ENCODE measurements at regions not wholly inside any gene's neighbourhood (a gene's known extent, or its start where the extent isn't known, plus 50 kb on each side); places are given as distances from the start of the nearest gene placed in this dataset.
"Not testable (repeated sequence)": the region's sequence is repeated elsewhere in the genome, so short reads cannot be mapped to it uniquely, and the experiment has no call there.

DNA sequence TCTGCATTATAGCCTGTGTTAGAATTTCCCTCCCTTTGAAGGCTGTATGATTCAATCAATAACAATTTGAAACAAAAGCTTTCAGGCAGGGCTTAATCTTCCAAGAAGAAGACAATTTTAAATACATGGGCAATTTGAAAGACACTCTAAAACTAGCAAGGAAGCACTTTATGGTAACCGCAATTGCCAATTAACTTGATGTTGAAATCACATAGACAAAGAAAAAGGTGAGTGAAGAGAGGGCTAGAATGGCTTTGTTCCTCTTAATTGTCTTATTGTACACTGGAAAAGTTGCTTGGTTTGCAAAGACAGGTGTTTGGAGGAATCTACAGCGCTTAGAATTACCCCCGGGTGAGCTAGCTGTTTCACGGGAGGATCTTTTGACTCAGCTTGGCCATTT, 74.4 kb upstream of the PRKX start:
- Mint-ChIP-seq H3K27me3 (ENCODE audit: insufficient read depth) (peaks cover 5% of the 10 kb centered on the region), H3K4me3 (no peak overlapping the region), H3K4me1 (ENCODE audit: low read depth) (no peaks in the 10 kb centered on the region), H3K27ac (no peak overlapping the region), H3K36me3 (ENCODE audit: low read depth) (no peaks in the 10 kb centered on the region), H3K9me3 (no peaks in the 10 kb centered on the region)
- DNase-seq, result no peak
- TF ChIP-seq, protein P1, sequence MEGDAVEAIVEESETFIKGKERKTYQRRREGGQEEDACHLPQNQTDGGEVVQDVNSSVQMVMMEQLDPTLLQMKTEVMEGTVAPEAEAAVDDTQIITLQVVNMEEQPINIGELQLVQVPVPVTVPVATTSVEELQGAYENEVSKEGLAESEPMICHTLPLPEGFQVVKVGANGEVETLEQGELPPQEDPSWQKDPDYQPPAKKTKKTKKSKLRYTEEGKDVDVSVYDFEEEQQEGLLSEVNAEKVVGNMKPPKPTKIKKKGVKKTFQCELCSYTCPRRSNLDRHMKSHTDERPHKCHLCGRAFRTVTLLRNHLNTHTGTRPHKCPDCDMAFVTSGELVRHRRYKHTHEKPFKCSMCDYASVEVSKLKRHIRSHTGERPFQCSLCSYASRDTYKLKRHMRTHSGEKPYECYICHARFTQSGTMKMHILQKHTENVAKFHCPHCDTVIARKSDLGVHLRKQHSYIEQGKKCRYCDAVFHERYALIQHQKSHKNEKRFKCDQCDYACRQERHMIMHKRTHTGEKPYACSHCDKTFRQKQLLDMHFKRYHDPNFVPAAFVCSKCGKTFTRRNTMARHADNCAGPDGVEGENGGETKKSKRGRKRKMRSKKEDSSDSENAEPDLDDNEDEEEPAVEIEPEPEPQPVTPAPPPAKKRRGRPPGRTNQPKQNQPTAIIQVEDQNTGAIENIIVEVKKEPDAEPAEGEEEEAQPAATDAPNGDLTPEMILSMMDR (IDR thresholded peaks at IDR 0.05), result no peak

DNA sequence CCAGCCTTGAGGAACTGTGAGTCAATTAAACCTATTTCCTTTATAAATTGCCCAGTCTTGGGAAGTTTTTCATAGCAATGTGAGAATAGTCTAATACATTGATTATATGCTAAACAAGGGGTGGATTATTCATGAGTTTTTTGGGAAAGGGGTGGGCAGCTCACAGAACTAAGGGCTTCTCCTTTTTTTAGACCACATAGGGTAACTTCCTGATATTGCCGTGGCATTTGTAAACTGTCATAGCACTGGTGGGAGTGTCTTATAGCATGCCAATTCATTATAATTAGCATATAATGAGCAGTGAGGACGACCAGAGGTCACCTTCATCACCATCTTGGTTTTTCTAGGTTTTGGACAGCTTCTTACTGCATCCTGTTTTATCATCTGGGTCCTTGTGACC, 72.4 kb upstream of the PRKX start:
- not testable (repeated sequence) for H3K27me3 Mint-ChIP-seq (ENCODE audit: insufficient read depth); DNase-seq; H3K4me3 Mint-ChIP-seq; H3K9me3 Mint-ChIP-seq; H3K27ac Mint-ChIP-seq; H3K4me1 Mint-ChIP-seq (ENCODE audit: low read depth); H3K36me3 Mint-ChIP-seq (ENCODE audit: low read depth)

DNA sequence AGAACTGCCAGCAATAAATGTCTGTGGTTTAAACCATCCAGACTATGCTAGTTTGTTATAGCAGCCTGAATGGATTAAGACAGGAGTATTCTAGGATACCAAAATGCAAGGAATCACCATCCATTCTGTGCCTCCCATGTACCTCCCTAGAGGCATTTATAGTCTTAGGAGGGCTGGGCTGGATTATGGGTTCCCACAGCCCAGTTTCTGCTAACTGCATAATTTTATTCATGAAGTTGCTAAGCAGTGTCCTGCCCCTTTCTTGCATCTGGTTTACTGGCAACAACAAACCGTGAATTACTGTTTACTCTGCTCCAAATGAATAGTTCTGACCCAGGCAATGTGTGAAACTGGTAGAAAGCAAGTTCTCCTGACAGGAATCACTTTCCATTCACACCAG, 67.1 kb upstream of the PRKX start:
- H3K4me1 Mint-ChIP-seq (ENCODE audit: low read depth), result no peaks in the 10 kb centered on the region
- H3K27me3 Mint-ChIP-seq (ENCODE audit: insufficient read depth), result no peaks in the 10 kb centered on the region; the same call in none of the 2 replicates
- TF ChIP-seq, protein P1 (IDR thresholded peaks at IDR 0.05), result no peak
- no peaks in the 10 kb centered on the region for H3K36me3 Mint-ChIP-seq (ENCODE audit: low read depth)
- no peaks in the 10 kb centered on the region for H3K9me3 Mint-ChIP-seq
- no peak overlapping the region for H3K4me3 Mint-ChIP-seq
- no peak overlapping the region for H3K27ac Mint-ChIP-seq
- DNase-seq, result no peak

DNA sequence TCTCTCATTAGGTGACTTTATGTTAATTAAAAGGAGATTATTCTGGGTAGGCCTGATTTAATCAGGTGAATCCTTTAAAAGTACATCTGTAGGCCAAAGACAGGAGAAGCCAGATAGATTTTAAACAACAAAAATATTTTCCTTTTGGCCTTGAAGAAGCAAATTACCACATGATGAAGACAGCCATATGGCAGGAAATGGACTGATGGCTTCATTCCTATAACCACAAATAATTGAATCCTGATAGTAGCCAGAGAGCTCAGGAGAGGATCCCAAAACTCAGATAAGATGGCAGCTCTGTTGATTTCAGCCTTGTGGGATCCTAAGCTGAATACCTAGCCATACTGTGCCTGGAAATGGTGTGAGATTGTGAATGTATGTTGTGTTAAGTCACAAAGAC, 66.1 kb upstream of the PRKX start:
- Mint-ChIP-seq H3K4me3 (no peak overlapping the region), H3K36me3 (ENCODE audit: low read depth) (no peaks in the 10 kb centered on the region), H3K4me1 (ENCODE audit: low read depth) (no peaks in the 10 kb centered on the region), H3K27ac (no peak overlapping the region), H3K27me3 (ENCODE audit: insufficient read depth) (no peaks in the 10 kb centered on the region; the same call in 1 of the 2 replicates), H3K9me3 (no peaks in the 10 kb centered on the region)
- TF ChIP-seq, protein P1 (IDR thresholded peaks at IDR 0.05), result no peak
- no peak for DNase-seq

GRCh38 chrX:3777416-3777815, 64.0 kb upstream of the PRKX start:
- no peaks in the 10 kb centered on the region; the same call in 1 of the 2 replicates for H3K27me3 Mint-ChIP-seq (ENCODE audit: insufficient read depth)
- no peak for DNase-seq
- no peak overlapping the region for H3K4me3 Mint-ChIP-seq
- no peaks in the 10 kb centered on the region for H3K9me3 Mint-ChIP-seq
- H3K36me3 Mint-ChIP-seq (ENCODE audit: low read depth), result no peaks in the 10 kb centered on the region
- no peak overlapping the region for H3K27ac Mint-ChIP-seq
- TF ChIP-seq, protein P1 (IDR thresholded peaks at IDR 0.05), result no peak
- H3K4me1 Mint-ChIP-seq (ENCODE audit: low read depth), result no peaks in the 10 kb centered on the region

DNA sequence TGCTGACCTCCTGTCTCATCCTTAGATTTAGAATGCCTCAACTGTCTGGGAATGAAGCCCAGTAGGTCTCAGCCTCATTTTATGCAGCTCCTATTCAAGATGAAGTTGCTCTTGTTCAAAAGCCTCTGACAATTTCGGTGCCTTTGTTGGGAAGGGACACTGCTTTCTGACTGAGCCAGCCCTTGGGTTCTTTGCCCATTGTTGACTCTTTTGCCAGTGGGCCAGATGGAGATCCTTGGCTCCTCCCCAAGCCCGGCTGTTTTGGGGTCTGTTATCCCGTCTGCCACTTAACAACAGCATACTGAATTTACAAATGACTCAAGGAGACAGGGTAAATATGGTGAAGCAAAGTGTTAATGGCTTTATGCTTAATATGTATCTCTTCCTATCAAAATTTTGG, 58.3 kb upstream of the PRKX start:
- DNase-seq, result no peak
- TF ChIP-seq, protein P1 (IDR thresholded peaks at IDR 0.05), result no peak
- Mint-ChIP-seq H3K36me3 (ENCODE audit: low read depth) (no peaks in the 10 kb centered on the region), H3K4me3 (no peak overlapping the region), H3K27ac (no peak overlapping the region), H3K4me1 (ENCODE audit: low read depth) (no peaks in the 10 kb centered on the region), H3K9me3 (no peaks in the 10 kb centered on the region), H3K27me3 (ENCODE audit: insufficient read depth) (no peaks in the 10 kb centered on the region)
